ENCODE measurements at regions not wholly inside any gene's neighbourhood (a gene's known extent, or its start where the extent isn't known, plus 50 kb on each side); places are given as distances from the start of the nearest gene placed in this dataset.
"Not testable (repeated sequence)": the region's sequence is repeated elsewhere in the genome, so short reads cannot be mapped to it uniquely, and the experiment has no call there.

DNA sequence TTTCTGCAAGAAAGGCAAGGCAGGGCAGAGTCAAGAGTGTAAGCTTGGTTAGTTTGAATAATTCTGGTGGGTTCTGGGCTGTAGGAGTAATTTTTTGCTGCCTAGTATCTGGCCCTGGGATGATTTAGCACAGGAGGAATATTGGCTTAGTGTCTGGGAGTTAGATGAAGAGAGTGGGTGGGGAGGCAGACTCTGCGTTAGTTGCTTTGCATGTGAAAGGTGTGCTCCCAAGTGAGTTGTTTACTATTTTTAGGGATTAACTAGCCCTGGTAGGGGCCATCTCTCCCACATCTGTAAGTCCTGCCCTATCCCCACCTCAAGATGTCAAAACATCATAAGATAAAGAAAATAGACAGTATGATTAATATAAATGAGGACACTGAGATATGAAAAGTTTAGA is 249.7 kb downstream of the LRIG3 start:
- DNase-seq: no peak
- intact Hi-C loops (cut with DNase I): no loop called here
- no peak for ATAC-seq (ENCODE audit: poor library complexity)

DNA sequence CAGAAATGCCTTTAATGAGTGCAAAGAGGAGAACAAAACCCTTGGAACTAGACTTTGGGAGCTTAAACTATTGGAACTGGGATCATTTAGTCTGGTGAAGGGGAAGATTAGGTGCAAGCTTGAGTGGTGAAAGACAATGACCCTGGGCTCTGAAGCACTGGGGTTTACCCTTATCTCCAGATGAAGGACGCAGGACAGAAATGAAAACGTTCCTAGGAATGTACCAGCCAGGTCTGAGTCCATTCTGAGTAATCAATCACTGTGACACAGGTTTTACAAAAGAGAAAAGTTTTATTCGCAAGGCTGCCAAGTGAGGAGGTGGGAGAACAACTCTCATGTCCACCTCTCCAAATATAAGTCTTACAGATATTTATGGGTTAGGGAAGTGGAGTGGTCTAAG is 249.1 kb downstream of the LRIG3 start:
- no peak for DNase-seq
- ATAC-seq (ENCODE audit: poor library complexity): no peak
- intact Hi-C loops (cut with DNase I): no loop called here

- no peak for DNase-seq
- no peak for ATAC-seq (ENCODE audit: poor library complexity)
- intact Hi-C loops (cut with DNase I): no loop called here
Measured at GRCh38 chr12:58673021-58673420, 247.3 kb downstream of the LRIG3 start.

- intact Hi-C loops (cut with DNase I): not testable (repeated sequence)
Measured at GRCh38 chr12:58677833-58678232, 242.5 kb downstream of the LRIG3 start.

DNA sequence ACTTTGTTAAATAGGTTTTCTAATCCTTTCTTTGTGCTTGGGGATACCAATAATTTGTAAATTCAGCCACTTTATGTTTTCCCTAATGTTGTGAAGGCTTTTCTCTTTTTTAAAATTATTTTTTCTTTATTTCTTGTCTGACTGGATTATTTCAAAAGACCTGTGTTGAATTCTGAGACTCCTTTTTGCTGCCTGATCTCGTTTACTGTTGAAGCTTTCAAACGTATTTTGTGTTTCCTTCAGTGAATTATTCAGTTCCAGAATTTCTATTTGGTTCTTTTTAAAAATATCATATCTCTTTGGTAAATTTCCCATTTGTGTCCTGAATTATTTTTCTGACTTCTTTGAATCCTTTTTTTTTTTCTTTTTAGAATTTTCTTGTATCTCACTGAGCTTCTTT is 241.6 kb downstream of the LRIG3 start:
- ATAC-seq (ENCODE audit: poor library complexity): no peak
- intact Hi-C loops (cut with DNase I): no loop called here
- DNase-seq: no peak

More at GRCh38 chr12:58677833-58678232, 242.5 kb downstream of the LRIG3 start:
- ATAC-seq (ENCODE audit: poor library complexity); DNase-seq: not testable (repeated sequence)

- ATAC-seq (ENCODE audit: poor library complexity): no peak
- DNase-seq: no peak
- intact Hi-C loops (cut with DNase I): no loop called here
Measured at GRCh38 chr12:58681730-58682129, 238.6 kb downstream of the LRIG3 start.

DNA sequence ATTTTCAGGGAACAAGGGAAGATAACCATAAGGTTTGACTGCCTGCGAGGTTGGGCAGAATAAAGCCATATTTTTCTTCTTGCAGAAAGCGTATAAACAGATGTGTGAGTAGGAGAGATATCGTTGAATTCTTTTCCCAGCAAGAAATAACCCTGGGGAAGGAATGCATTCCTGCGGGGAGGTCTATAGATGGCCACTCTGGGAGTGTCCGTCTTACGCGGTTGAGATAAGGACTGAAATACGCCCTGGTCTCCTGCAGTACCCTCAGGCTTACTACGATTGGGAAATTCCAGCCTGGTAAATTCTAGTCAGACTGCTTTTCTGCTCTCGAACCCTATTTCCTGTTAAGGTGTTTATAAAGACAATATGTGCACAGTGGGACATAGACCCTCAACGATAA is 225.0 kb downstream of the LRIG3 start:
- ATAC-seq (ENCODE audit: poor library complexity) (no peak), DNase-seq (no peak)
- intact Hi-C loops (cut with DNase I): no loop called here

- DNase-seq (no peak), ATAC-seq (ENCODE audit: poor library complexity) (no peak)
- intact Hi-C loops (cut with DNase I): no loop called here
Measured at GRCh38 chr12:58701536-58701935, 218.8 kb downstream of the LRIG3 start.

GRCh38 chr12:58703866-58704265 is 216.4 kb downstream of the LRIG3 start:
- DNase-seq (no peak), ATAC-seq (ENCODE audit: poor library complexity) (no peak)
- intact Hi-C loops (cut with DNase I): no loop called here

DNA sequence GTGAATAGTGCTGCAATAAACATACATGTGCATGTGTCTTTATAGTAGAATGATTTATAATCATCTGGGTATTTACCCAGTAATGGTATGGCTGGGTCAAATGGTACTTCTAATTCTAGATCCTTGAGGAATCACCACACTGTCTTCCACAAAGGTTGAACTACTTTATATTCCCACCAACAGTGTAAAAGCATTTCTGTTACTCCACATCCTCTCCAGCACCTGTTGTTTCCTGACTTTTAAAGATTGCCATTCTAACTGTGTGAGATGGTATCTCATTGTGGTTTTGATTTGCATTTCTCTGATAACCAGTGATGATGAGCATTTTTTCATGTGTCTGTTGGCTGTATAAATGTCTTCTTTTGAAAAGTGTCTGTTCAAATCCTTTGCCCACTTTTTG is 215.5 kb downstream of the LRIG3 start:
- intact Hi-C loops (cut with DNase I); ATAC-seq (ENCODE audit: poor library complexity); DNase-seq: not testable (repeated sequence)

DNA sequence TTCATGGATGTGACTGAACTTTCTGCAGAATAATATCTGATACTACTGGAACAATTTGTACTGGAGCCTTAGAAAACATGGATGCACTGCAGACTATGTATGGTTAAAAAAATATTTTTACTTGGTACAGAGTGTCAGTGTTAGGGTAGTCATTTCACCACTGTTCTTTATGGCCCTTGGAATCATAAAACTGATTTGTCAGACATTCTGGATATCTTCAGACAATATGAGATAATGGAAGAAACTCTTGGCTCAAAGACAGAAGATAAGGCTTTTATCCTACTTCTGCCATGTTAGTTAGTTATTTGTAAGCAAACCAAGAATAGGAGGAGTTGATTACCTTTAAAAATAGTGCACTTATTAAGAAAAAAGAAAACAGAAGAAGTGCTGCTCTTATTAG is 209.4 kb downstream of the LRIG3 start:
- DNase-seq (no peak), ATAC-seq (ENCODE audit: poor library complexity) (no peak)
- intact Hi-C loops (cut with DNase I): no loop called here

- DNase-seq (no peak), ATAC-seq (ENCODE audit: poor library complexity) (no peak)
- intact Hi-C loops (cut with DNase I): no loop called here
Measured at GRCh38 chr12:58711974-58712373, 208.3 kb downstream of the LRIG3 start.

DNA sequence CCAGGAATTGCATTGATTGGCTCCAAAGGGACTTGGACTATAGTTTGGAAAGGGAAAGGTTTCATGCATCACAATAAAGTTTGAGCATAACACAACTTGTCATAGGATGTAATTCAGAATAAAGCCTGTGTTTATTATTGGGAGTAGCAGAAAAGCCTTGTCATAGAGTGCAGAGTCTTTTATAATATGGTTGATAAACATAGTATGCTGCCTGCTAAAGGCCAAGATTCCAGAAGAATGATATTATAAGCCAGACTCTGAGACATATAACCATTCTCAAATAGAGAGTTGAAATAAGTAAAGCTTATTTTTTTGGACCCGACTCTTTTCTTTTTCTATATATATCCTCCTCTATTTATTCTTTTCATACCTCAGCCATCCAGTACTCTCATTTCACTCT is 207.3 kb downstream of the LRIG3 start:
- no peak for DNase-seq
- no peak for ATAC-seq (ENCODE audit: poor library complexity)
- intact Hi-C loops (cut with DNase I): no loop called here

GRCh38 chr12:58719161-58719560 is 201.1 kb downstream of the LRIG3 start:
- intact Hi-C loops (cut with DNase I): no loop called here
- ATAC-seq (ENCODE audit: poor library complexity) (no peak), DNase-seq (no peak)

- ATAC-seq (ENCODE audit: poor library complexity): no peak
- intact Hi-C loops (cut with DNase I): no loop called here
- DNase-seq: no peak
Measured at GRCh38 chr12:58720421-58720820, 199.9 kb downstream of the LRIG3 start.

DNA sequence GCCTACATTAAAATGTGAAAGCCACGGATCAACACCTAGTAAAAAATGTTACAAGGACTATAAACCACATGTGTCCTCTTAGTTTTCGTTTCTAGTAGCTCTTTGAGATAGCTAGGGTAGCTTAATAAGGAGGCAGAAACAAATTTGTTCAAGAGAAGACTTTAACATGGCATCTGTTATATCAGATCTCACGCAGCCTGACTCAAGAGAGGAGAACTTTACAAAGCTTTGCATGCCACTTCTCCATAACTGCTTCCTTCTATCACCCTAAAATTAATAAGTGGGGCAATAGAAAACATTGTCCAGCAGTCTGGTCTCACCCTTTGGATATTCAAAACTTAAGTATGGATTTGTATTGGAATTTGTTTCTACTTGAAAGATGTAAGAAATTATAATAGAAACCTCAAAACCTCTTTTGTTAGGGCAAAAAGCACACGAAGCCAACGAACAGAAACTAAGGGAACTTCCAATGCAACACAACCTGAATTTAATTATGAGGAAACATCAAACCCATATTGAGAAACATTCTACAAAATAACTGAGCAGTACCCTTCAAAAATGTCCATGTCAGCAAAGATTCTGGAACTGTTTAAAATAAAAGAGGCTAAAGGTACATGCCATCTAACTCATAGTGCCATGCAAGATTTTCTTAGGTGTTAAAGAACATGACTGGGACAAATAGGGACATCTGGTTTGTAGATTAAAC is 194.8 kb downstream of the LRIG3 start:
- intact Hi-C loops (cut with DNase I): no loop called here
- ATAC-seq (ENCODE audit: poor library complexity) (no peak), DNase-seq (no peak)

DNA sequence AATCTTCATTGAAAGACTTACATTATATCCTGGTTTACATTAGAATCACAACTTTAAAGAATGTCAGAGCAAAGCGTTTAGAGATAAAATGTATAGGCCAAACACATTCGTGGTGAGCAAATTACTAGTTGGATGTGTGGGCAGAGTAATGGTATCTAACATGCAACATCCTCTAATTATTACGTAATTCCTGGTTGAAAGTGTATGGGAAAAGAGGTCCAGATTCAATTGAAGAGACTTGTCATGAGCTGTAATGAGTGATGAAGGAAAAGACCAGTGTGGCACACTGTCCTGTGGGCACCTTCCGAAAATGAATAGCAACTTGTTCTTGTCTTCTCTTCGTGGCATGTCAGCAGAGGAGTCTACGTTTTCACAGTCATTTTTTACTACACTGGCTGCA is 192.8 kb downstream of the LRIG3 start:
- ATAC-seq (ENCODE audit: poor library complexity): no peak
- intact Hi-C loops (cut with DNase I): no loop called here
- no peak for DNase-seq

DNA sequence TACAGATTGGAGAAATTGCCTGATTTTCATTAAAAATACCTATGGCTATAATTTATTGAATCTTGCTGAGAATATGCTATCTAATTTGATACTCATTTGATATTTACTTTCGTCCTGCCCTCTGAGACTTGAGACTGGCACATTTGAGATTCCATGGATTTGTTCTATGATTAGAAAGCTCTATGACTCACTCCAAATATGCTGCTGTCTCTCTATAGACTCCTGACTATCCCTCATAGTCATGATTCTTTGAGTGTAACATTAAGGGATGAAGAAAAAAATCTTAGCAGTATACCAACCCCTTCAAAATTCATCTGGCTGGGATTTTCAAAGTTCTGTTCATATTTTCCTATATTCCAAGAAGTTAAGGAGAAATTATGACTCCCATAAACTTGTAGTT is 191.9 kb downstream of the LRIG3 start:
- no peak for DNase-seq
- intact Hi-C loops (cut with DNase I): no loop called here
- no peak for ATAC-seq (ENCODE audit: poor library complexity)

- intact Hi-C loops (cut with DNase I): no loop called here
- DNase-seq: no peak
- ATAC-seq (ENCODE audit: poor library complexity): no peak
Measured at GRCh38 chr12:58731096-58731495, 189.2 kb downstream of the LRIG3 start.

DNA sequence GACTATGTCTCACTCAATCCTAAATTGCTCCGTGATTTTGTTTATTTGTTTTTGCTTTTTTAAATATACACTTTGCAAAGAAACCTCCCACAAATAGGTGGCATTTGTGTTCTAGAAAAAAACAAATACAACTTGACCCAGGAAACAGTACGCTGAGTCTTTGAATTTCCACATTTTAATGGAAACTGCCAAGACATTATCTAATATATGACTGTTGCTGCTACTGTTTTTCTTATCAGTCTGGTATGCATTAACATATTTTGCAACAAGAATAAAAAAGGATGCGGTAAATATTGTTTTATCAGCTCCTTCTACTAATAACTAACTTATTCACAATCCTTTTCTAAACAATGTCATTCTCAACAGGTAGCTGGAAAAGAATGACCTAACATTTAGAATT is 187.4 kb downstream of the LRIG3 start:
- intact Hi-C loops (cut with DNase I): no loop called here

GRCh38 chr12:58741226-58741625 is 179.1 kb downstream of the LRIG3 start:
- no peak for ATAC-seq (ENCODE audit: poor library complexity)
- no peak for DNase-seq
- intact Hi-C loops (cut with DNase I): no loop called here

More for the DNA sequence above, 187.4 kb downstream of the LRIG3 start:
- ATAC-seq (ENCODE audit: poor library complexity) (no peak), DNase-seq (no peak)

Data from Right ventricle myocardium superior (tissue), 1 donor.